ENCODE measurements at regions not wholly inside any gene's neighbourhood (a gene's known extent, or its start where the extent isn't known, plus 50 kb on each side); places are given as distances from the start of the nearest gene placed in this dataset.
A peak's percentile ranks its signal among the peaks of the same experiment; 100 is the strongest.

DNA sequence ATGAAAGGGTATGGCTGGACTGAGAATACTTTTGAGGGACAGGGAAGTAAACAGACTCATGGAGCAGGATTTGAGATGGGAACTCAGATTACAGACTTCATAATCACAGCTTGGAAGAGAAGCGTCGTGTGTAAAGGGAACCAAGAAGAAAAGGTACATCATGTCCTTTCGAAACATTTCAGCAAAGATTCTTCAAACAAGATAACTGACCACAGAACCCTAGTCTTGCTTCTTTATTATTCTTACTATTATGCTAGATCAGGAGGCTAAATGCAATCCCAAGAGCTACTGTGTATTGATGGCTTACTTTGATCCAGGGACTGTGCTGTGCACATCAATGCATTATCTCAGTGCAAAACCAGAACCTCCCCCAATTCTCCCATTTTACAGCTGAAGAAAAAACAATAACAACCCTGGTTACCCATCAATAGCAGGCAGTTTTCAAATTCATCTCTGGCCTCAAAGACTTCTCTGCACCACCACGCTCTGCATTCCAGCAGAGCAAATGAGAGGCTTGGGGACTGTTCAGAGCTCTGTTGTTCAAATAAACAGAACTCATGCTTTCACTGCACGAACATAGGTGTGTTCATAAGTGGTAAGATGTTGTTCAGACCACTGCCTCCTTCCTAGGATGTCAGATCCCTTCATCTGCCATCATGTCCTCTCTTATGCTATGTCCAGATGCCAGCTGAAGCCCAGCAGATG is 104.8 kb upstream of the NAV2 start:
- no peak for DNase-seq
- peaks cover 0 to 5% (median 0%) of the 10 kb centered on the region in 5 donors for H3K4me1 ChIP-seq (ENCODE audit: control insufficient read depth in 5 of 5, insufficient read depth in 5 of 5, low read length in 5 of 5)
- H3K9me3 ChIP-seq (ENCODE audit: control insufficient read depth in 4 of 4, insufficient read depth in 3 of 4, low read length in 3 of 4) = peaks cover 0 to 8% (median 1%) of the 10 kb centered on the region in 4 donors
- no peak for TF ChIP-seq CTCF (IDR thresholded peaks at IDR 0.05; ENCODE audit: control extremely low read depth, extremely low read depth)
- no peak overlapping the region for H3K9ac ChIP-seq (ENCODE audit: insufficient read depth in 1 of 2, low read length in 2 of 2)
- no peak overlapping the region for H3K4me3 ChIP-seq
- no peaks in the 10 kb centered on the region for H3K36me3 ChIP-seq (ENCODE audit: control insufficient read depth in 4 of 4, insufficient read depth in 4 of 4, low read length in 4 of 4)
- no peaks in the 10 kb centered on the region for H3K27me3 ChIP-seq (ENCODE audit: control insufficient read depth in 3 of 3, insufficient read depth in 3 of 3, low read length in 2 of 3)
- 68 to 71% methylated on average over 5 of the region's 5 CpGs for WGBS, 2 donors
- no peak for ATAC-seq (ENCODE audit: insufficient read depth, low FRiP score)
- H3K27ac ChIP-seq (ENCODE audit: low read depth in 1 of 2, low read length in 1 of 2) = no peak overlapping the region

- H3K9me3 ChIP-seq (ENCODE audit: control insufficient read depth in 4 of 4, insufficient read depth in 3 of 4, low read length in 3 of 4) = peaks cover 0 to 7% (median 1%) of the 10 kb centered on the region in 4 donors
- 91 to 93% methylated on average over 5 of the region's 5 CpGs for WGBS, 2 donors
- H3K4me3 ChIP-seq = no peak overlapping the region
- no peaks in the 10 kb centered on the region for H3K27me3 ChIP-seq (ENCODE audit: control insufficient read depth in 3 of 3, insufficient read depth in 3 of 3, low read length in 2 of 3)
- no peak for ATAC-seq (ENCODE audit: insufficient read depth, low FRiP score)
- H3K9ac ChIP-seq (ENCODE audit: insufficient read depth in 1 of 2, low read length in 2 of 2) = no peak overlapping the region
- H3K36me3 ChIP-seq (ENCODE audit: control insufficient read depth in 4 of 4, insufficient read depth in 4 of 4, low read length in 4 of 4) = no peaks in the 10 kb centered on the region
- TF ChIP-seq CTCF (IDR thresholded peaks at IDR 0.05; ENCODE audit: control extremely low read depth, extremely low read depth) = no peak
- peaks cover 0 to 5% (median 0%) of the 10 kb centered on the region in 5 donors for H3K4me1 ChIP-seq (ENCODE audit: control insufficient read depth in 5 of 5, insufficient read depth in 5 of 5, low read length in 5 of 5)
- H3K27ac ChIP-seq (ENCODE audit: low read depth in 1 of 2, low read length in 1 of 2) = no peak overlapping the region
- DNase-seq = no peak
Measured at GRCh38 chr11:19606856-19607655, 105.6 kb upstream of the NAV2 start.

- no peak overlapping the region for H3K4me3 ChIP-seq
- peak in 2 of 3 donors; percentile 34 to 66 for DNase-seq
- no peaks in the 10 kb centered on the region for H3K27me3 ChIP-seq (ENCODE audit: control insufficient read depth in 3 of 3, insufficient read depth in 3 of 3, low read length in 2 of 3)
- no peak overlapping the region for H3K9ac ChIP-seq (ENCODE audit: insufficient read depth in 1 of 2, low read length in 2 of 2)
- ATAC-seq (ENCODE audit: insufficient read depth, low FRiP score) = no peak
- no peaks in the 10 kb centered on the region for H3K36me3 ChIP-seq (ENCODE audit: control insufficient read depth in 4 of 4, insufficient read depth in 4 of 4, low read length in 4 of 4)
- peaks cover 0 to 2% (median under 1%) of the 10 kb centered on the region in 4 donors for H3K9me3 ChIP-seq (ENCODE audit: control insufficient read depth in 4 of 4, insufficient read depth in 3 of 4, low read length in 3 of 4)
- H3K4me1 ChIP-seq (ENCODE audit: control insufficient read depth in 5 of 5, insufficient read depth in 5 of 5, low read length in 5 of 5) = peaks cover 0 to 8% (median 0%) of the 10 kb centered on the region in 5 donors
- TF ChIP-seq CTCF (IDR thresholded peaks at IDR 0.05; ENCODE audit: control extremely low read depth, extremely low read depth) = no peak
- H3K27ac ChIP-seq (ENCODE audit: low read depth in 1 of 2, low read length in 1 of 2) = no peak overlapping the region
- 92 to 95% methylated on average over 8 of the region's 8 CpGs for WGBS, 2 donors
Measured at GRCh38 chr11:19605520-19606371, 106.9 kb upstream of the NAV2 start.

All from lung (tissue), 11 donors.